ENCODE measurements at regions not wholly inside any gene's neighbourhood (a gene's known extent, or its start where the extent isn't known, plus 50 kb on each side); places are given as distances from the start of the nearest gene placed in this dataset.

GRCh38 chrX:10050481-10050880 is 83.3 kb downstream of the CLDN34 start:
- 43% methylated on average over 5 of the region's 5 CpGs for WGBS (ENCODE audit: low lambda C conversion rate)
- Histone ChIP-seq H3F3A (replicated peaks; ENCODE audit: insufficient read depth) (no peaks in the 10 kb centered on the region), H3K27ac (ENCODE audit: low read depth in 2 of 2, low read length in 1 of 2) (no peak overlapping the region), H2AFZ (ENCODE audit: low read depth) (no peak overlapping the region), H3K9me2 (no peaks in the 10 kb centered on the region), H3K79me2 (ENCODE audit: insufficient read depth) (no peaks in the 10 kb centered on the region; the same call in 1 of the 2 replicates), H3K9ac (no peak overlapping the region), H3K4me2 (no peak overlapping the region), H3K4me3 (ENCODE audit: low read depth in 2 of 2, low read length in 1 of 2) (no peak overlapping the region), H3K9me3 (no peaks in the 10 kb centered on the region), H3K36me3 (replicated peaks in 1 of 2; ENCODE audit: control insufficient read depth in 1 of 2, insufficient read depth in 2 of 2, low read length in 1 of 2) (no peaks in the 10 kb centered on the region), H3K4me1 (ENCODE audit: control insufficient read depth in 1 of 2, insufficient read depth in 2 of 2, low read depth in 1 of 2, low read length in 1 of 2) (no peaks in the 10 kb centered on the region), H3K27me3 (ENCODE audit: insufficient read depth) (no peaks in the 10 kb centered on the region; the same call in 1 of the 2 replicates), H4K20me1 (ENCODE audit: insufficient read depth) (no peaks in the 10 kb centered on the region)
- TF ChIP-seq FOXM1 (IDR thresholded peaks at IDR 0.05; ENCODE audit: low read depth) (no peak), RAD21 (IDR thresholded peaks at IDR 0.05; ENCODE audit: low read length) (no peak), GATA2 (CRISPR knock-in tag; IDR thresholded peaks at IDR 0.05) (no peak), NRF1 (IDR thresholded peaks at IDR 0.05; ENCODE audit: low read depth, low read length) (no peak), ELF1 (IDR thresholded peaks at IDR 0.05) (no peak), TCF12 (IDR thresholded peaks at IDR 0.05) (no peak), TAF1 (IDR thresholded peaks at IDR 0.05; ENCODE audit: borderline replicate concordance, low read depth, low read length) (no peak), MAX (IDR thresholded peaks at IDR 0.05; ENCODE audit: low read depth) (no peak), SMC3 (IDR thresholded peaks at IDR 0.05; ENCODE audit: low read depth, low read length) (no peak)
- ChIA-PET POLR2A (no interaction called here), CTCF (interaction anchor here (0.8 kb wide), 1 partner anchor 14 kb away, joined by 3 read pairs; no protein-coding TSS in a partner anchor)
- no peak for DNase-seq

GRCh38 chrX:10051866-10052480 is 84.8 kb downstream of the CLDN34 start:
- no peaks in the 10 kb centered on the region for H3K36me3 ChIP-seq (replicated peaks in 1 of 2; ENCODE audit: control insufficient read depth in 1 of 2, insufficient read depth in 2 of 2, low read length in 1 of 2)
- no peaks in the 10 kb centered on the region for H3F3A ChIP-seq (replicated peaks; ENCODE audit: insufficient read depth)
- no peak overlapping the region for H3K9ac ChIP-seq
- H3K9me3 ChIP-seq, result no peaks in the 10 kb centered on the region
- no peaks in the 10 kb centered on the region for H3K9me2 ChIP-seq
- no peak overlapping the region for H2AFZ ChIP-seq (ENCODE audit: low read depth)
- no peak overlapping the region for H3K4me2 ChIP-seq
- H3K27ac ChIP-seq (ENCODE audit: low read depth in 2 of 2, low read length in 1 of 2), result no peak overlapping the region
- 51% methylated on average over 5 of the region's 5 CpGs for WGBS (ENCODE audit: low lambda C conversion rate)
- no peaks in the 10 kb centered on the region for H3K4me1 ChIP-seq (ENCODE audit: control insufficient read depth in 1 of 2, insufficient read depth in 2 of 2, low read depth in 1 of 2, low read length in 1 of 2)
- TF ChIP-seq IRF3 (IDR thresholded peaks at IDR 0.05; ENCODE audit: low read depth, low read length) (no peak), PBX3 (IDR thresholded peaks at IDR 0.05) (no peak), NFIC (IDR thresholded peaks at IDR 0.05; ENCODE audit: borderline replicate concordance) (no peak), FOSL2 (IDR thresholded peaks at IDR 0.05; ENCODE audit: borderline replicate concordance, low read depth) (no peak), SIN3A (IDR thresholded peaks at IDR 0.05; ENCODE audit: borderline replicate concordance, low read depth, low read length) (no peak), RXRA (IDR thresholded peaks at IDR 0.05; ENCODE audit: borderline replicate concordance, low read depth) (no peak), TAF1 (IDR thresholded peaks at IDR 0.05; ENCODE audit: borderline replicate concordance, low read depth, low read length) (no peak), USF1 (IDR thresholded peaks at IDR 0.05; ENCODE audit: borderline replicate concordance, low read depth) (no peak), SMC3 (IDR thresholded peaks at IDR 0.05; ENCODE audit: low read depth, low read length) (no peak), TEAD4 (IDR thresholded peaks at IDR 0.05; ENCODE audit: borderline replicate concordance, insufficient read depth) (no peak), JUND (IDR thresholded peaks at IDR 0.05) (no peak), MXI1 (IDR thresholded peaks at IDR 0.05; ENCODE audit: low read depth, low read length) (no peak), GABPA (IDR thresholded peaks at IDR 0.05; ENCODE audit: low read depth) (no peak)
- no peaks in the 10 kb centered on the region for H4K20me1 ChIP-seq (ENCODE audit: insufficient read depth)
- H3K4me3 ChIP-seq (ENCODE audit: low read depth in 2 of 2, low read length in 1 of 2), result no peak overlapping the region
- DNase-seq, result no peak
- no peaks in the 10 kb centered on the region; the same call in 1 of the 2 replicates for H3K27me3 ChIP-seq (ENCODE audit: insufficient read depth)
- H3K79me2 ChIP-seq (ENCODE audit: insufficient read depth), result no peaks in the 10 kb centered on the region; the same call in 1 of the 2 replicates
- ChIA-PET CTCF (no interaction called here), POLR2A (no interaction called here)

Data from SK-N-SH (cell line).